ENCODE measurements at regions not wholly inside any gene's neighbourhood (a gene's known extent, or its start where the extent isn't known, plus 50 kb on each side); places are given as distances from the start of the nearest gene placed in this dataset.

DNA sequence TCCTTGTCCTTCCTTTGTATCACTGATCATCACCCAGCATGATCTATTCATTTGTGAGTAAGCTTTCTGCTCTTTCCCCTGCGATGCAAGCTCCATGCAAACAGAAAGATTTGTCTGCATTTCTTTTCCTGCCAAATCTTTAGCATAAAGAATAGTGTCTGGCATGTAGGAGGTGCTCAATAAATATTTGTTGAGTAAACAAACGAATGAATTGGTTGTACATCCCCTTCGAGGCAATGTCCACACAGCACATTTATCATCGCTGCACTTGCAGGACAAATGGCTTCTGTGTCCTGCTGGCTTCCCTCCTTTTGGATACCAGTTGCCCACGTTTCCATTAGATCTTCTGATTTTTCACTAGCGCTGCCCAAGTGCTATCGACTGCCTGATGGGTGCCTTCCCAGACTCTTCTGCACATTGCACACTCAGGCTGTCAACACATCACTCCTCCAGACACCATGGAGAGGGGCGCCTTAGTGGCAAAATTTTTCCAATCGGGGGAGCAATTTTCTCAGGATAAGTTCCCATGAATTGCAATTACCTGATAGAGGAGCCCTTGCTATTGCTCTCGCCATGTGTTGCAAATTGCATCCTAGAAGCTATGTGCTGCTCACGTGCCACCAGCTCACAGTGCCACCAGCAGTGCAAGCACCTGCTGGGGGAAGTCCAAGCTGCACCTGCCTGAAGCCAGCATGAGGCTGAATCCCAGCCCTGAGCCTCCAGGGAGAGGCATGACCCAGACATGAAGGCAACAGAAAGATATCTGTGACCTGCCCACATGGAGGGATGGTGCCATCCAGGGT, 206.6 kb downstream of the KIF26A start:
- peak; percentile 23 for DNase-seq

DNA sequence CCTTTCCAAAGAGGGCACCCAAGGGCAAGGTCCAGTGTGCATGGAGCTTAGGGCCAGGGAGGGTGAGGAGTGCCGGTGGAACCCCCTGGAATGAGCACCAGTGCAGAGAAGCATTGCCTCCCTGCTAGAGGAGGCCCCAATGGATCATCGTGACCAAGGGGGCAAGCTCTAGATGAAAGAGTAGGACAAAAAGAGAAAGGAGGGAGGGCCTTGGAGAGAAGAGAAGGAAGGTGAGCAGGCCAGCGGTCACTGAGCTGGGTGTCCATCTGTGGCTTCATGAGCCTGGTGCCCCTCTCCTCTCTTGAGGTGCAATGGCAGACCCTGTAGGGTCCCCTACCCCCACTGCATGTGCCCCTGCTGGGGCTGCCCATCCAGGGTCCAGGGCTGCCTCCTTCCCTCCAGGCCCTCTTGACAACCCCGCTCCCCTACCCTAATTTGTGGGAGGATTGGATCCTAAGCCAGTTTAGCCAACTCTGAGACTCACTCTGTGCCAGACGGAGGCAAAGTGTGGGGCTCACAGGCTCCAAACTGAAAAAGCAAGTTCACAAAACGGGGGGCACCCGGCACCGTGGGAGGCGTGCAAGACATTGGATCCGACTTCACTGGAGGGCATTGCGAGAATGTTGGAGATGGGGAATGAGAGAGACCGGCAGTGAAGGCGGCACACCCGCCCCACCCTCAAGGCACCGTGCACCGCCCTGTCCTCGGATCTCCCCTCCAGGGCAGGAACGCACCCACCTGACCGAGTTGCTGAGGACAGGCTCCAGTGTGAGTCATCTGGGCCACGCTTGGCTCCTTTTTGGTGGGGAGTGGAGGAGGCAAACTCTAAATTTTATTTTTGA, 207.5 kb downstream of the KIF26A start:
- DNase-seq = no peak

DNA sequence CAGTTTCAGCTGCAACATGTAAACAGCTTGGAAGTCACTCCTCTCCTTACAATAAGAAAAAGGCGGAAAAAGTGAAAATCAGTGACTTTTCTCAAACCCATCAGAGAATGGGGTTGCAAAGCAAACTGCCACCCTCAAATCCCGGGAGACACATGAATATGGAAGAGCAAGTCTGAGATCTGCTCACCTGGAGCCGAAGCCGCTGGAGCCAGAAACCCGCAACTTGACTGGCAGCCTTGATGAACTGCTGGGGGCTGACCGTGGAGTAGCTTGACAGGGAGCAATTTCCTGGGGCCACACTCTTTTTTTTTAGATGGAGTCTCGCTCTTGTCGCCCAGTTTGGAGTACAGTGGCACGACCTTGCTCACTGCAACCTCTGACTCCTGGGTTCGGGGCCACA, 208.2 kb downstream of the KIF26A start:
- no peak for DNase-seq

DNA sequence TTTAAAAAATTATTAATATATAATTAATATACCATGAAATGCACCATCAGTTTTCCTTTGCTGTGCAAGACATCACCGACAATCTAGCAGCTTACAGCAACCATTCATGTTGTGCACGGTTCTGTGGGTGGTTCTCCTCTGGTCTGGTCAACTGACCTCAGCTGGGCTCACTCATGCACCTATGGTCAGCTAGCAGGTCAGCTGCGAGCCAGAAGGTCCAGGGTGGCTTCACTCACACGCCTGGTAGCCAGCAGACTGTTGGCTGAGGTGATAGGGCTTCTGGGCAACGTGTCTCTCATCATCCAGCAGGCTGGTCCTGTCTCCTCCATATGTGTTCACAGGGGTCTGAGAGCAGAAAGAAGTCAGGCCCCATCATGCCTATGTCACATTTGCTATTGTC, 210.4 kb downstream of the KIF26A start:
- no peak for DNase-seq

DNA sequence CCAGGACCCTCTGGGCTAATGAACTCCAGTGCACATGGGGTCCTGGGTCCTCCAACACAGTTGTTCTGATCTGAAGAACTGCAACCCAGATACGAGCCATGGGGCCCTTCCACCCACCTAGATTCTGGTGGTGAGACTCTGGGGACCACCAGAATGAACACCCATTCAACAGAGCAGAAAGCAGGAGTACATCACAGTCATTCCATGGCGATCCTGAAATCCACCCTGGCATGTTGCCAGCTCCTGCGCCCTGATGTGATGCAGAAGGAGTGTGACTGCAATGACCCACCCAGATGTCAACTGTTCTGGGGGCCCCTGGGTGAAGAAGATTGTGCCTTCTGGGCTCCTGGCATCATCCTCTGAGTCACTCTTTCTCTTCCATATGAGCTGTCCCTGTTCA, 211.6 kb downstream of the KIF26A start:
- no peak for DNase-seq

DNA sequence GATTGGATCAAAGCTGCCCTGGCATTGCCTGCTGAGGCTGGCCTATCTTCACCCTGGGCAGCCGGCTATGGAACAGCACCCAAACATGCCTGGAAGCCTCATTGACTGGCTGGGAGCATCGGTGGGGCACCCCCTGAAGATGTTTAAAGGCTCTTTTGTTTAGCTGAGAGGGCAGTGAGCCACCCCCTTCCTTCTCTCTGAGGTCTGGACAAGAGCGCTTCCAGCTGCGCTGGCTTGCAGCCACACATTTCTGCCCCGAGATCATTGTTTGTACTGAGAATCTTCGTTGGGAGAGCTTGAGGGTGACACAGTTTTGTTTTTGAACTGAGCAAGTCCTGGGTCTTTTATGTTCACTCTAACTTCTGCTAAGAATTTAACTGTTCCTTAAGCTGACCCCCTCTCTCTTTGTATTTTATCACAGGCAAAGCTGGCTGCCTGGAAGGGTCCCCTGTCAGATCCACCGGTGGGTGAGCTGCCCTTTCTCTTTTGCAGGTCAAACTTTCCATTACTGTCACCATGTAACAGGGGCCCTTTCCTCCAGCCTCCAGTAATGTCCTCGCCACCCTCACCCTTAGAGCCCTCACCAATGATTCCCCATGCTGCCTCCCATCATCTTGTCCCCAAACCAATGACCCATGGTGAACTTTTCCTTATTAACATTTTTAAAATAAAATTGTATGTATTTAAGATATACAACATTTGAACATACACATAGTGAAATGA, 212.2 kb downstream of the KIF26A start:
- no peak for DNase-seq

DNA sequence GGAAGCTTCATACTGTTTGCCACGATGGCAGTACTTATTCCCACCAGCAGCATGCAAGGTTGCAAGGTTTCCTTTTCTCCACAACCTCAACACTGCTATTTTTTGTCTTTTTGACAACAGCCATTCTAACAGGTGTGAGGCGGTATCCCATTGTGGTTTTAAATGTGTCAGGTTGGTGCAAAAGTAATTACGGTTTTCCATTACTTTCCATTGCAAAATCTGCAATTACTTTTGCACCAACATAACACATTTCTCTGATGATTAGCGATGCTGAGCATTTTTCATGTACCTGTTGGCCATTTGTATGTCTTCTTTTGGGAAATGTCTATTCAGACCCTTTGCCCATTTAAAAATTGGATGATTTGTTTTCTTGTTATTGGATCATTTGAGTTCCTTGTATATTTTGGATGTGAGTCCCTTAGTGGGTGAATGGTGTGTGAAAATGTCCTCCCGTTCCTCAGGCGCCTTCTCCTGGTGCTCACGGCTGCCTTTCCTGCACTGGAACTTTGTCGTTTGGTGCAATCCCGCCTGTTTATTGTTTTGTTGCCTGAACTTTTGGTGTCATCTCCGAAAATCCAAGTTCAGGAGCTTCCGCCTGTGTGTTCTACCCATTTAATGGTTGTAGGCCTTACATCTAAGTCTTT, 213.6 kb downstream of the KIF26A start:
- DNase-seq = no peak

DNA sequence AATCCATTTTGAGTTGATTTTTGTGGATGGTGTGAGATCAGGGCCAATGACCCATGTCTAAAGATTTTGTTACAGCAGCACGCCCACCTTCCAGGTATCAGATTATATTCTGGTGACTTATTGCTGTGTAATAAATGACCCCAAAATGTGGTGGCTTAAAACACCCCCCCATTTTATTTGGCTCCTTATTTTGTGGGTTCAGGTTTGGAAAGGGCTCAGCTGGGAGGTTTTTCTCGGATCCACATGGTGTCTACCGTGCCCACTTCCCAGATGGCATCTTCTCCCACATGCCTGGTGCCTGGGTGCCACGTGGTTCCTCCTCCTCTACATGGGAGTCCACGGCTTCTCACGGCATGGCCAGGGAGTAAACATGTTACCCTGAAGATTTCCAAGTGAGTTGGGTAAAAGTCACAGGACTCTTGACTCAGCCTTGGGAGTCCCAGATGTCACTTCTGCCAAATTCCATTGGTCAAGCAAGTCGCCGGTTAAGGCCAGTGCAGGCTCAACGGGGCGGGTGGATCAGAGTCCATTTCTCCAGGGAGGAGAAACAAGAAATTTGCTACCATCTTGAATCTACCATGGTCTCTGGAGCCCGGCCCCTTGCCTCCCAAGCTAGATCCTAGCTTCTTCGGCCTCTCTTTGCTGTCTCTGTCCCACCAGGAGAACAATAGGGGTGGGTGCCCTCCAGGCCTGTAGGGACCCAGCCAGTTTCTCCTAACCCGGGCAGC, 214.3 kb downstream of the KIF26A start:
- DNase-seq = no peak

DNA sequence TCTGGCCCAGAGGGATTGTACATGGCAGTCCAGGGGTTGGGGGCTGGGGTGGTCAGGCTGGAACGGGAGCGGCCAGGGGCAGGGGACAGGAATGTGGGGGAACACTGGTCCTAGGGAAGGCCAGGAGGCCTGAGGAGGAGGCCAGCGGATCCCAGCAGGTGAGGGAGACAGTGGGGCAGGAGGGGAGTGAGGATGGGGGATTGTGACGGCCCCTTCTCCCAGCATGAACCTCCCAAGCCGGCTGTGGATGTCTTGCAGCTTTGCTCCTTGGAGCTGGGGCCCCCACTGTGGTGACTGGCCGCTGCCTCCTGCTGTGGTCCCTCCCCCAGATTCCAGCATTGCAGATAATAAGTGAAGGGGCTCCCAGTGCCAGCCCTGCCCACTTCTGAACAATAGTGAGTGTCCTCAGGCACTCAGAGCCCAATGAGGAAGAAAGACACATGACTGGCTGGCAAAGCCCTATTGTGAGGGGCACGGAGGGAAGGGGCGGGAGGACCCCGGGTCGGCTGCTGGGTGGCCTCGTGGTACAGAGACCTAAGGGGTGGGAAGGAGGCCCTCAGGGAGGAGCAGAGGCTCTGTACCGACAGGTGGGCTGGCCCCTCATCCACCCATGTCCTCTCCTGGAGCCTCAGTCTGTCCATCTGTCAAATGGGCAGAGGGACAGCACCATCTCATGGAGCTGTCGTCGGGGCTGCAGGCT, 215.0 kb downstream of the KIF26A start:
- DNase-seq = no peak

DNA sequence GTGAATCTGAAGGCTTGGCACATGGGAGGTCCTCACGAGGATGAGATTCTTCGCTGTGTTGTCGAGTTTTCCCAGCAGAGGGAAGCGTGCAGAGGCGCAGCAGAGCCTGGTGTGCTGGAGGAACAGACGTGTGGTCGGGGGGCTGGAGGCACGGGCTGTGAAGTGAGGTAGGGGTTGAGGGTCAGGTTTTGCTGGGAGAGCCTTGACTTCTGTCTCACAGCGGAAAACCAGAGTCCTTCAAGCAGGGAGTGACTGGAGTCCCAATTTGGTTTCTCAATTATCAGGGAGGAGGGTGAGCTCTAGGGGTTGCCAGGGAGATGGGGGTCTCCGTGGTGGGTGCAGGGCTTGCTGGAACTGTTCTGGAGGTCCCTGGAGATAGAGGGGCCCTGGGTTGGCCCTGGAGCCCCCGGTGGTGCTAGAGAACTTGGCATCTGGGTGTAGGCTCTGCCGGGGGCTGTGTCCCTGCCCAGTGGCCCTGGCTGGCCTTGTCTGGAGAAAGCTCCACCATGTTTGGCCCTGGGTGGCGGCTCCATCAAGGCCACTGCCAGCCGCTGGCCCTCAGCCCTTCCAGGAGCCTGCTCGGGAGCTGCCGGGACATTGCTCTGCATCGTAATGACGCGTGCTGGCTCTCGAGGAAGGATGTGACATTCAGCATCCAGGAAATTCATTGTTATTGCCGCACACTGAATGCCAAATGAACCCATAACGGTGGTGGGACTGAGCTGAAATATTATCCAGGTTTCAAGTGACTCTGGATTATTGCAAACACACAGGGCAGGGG, 215.7 kb downstream of the KIF26A start:
- DNase-seq = no peak

DNA sequence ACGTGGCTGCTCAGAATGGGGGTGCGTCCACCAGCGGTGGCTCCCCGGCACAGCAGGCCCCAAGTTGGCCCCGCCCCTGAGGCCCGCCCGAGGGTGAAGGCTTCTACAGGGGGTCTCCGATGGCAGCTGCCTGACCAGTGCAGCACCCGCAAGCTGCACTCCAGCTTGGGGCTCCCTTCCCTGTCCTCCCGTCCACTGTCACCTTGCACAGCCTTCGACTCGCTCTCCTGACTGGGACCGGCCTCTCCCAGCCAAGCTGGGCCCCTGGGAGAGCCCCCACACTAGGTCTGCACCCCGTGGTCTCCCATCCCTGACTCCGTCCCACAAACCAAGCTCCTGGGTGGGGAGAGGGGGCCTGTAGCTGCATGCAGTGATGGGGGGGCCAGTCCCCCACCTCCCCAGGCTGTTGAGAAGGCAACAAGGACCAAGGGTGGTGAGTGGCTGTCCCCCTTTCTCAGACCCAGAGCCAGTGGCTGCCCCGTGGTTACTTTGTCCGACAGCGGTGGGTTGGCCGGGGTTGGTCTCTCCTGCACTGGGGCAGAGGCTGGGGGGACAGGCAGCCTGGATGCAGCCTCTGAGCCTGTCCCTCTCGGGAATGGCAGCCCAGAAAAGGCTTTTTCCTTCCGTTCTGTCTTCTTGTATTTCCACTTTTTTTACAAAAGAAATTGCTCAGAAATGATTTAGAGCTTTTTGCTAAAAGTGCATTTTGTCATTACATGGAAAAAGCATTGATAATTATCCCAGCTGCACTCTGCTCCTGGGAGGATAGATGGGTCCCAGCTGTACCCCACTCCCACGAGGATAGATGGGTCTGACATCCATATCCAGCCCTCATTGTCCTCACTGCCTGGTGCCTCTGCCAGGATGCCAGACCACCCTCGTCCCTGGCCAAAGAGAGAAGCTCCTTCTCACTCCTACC, 217.0 kb downstream of the KIF26A start:
- no peak for DNase-seq

DNA sequence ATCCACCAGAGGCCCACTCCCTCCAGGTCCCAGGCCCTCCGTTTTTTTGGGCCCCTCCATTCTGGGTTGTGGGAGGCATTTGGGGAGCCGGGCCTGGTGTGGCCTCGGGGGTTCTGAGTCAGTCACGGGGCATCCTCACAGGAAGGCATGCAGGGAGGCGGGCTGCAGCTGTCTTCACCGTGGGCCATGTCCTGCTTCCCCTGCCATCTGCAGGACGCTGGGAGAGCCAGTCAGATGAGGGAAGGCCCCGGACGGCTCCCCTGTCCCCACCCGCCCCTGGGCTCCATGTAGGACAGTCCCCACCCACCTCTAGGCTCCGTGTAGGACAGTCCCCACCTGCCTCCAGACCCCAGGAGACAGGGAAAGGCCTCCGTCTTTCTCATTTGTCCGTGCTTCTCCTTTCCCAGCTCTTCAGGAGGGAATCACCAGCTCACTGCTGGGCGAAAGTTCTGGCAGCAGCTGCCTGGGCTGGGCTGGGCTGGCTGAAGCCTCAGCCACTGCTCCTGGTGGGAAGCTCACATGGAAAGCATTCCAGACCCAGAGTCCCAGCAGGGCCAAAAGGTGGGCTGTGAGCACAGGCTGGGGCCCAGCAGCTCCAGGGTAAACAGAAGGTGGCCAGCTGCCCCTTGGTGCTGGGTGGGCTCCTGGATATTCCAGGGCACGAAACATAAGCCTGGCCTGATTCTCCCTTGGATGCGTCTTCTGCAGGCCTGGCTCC, 217.8 kb downstream of the KIF26A start:
- DNase-seq = no peak

DNA sequence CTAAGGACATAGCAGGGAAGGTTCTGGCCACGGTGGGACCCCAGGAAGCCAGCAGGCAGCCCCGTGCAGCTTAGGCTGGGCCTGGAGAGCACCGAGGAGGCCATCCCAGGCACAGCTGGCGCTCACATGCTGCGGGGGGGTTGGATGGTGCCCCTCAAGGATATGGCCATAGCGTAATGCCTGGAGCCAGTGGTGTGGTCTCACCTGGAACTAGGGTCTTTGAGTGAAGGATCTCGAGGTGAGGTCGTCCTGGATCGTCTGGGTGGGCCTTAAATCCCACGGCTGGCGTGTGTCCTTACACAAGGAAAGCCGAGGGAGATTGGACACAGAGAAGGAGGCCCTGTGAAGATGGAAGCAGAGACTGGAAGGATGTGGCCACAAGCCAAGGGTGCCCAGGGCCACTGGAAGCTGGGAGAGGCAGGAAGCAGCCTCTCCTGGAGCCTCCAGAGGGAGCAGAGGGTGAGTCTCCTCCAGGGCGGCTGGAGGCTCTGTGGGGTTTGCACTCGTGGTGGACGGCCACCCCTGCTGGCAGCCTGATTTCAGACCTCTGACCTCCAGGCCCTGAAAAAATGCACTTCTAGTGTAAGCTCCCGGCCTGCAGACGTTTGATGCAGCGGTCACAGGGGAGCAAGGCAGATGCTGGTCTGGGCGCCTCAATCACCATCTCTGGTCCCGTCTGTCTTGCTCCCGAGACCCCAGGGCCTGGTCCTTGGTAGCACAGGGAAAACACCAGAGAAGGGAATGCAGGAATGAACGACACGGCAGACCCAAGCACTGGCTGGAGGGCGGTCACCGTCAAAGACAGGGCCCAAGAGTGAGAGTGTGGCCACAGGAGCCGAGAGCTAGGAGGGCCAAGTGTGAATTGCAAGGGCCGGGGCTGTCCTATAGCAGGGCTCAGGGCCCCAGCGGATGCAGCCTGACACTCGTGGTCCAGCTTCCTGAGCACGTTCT, 218.6 kb downstream of the KIF26A start:
- DNase-seq = no peak

DNA sequence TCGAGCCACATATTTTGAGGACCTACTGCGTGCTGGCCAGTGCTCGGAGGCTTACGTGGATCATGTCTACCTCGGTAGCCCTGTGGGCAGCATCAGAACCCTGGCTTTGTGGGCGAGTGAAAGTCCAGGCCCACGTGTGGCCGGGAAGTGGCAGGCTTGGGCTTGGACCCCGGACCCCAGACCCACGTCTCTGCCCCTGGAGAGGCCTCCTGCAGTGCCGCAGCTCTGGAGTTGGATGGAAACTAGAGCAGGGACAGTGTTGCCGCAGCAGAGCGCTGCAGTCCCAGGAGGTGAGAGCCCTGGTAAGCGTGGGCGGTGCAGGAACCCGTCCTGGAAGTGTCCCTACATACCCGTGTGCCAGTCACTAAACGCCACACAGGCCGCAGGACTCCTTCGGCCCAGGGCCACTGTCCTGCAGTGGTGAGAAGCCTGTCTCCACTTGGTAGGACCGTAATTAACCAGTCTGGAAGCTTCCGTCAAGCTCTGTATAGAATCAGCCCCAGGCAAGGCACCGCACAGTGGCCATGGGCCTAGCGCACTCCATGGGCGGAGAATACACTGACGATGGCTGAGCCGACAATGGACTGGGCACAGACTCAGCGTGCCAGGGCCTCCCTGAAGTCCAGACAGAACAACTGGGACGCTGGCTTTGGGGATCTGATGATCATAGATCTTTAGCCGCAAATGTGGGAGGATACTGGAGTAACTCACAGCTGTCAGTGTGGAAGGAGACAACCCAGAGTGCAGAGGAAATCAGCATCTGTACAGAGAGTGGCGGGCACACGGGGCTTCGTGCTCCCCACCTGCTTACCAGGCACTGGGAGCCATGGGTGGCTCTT, 219.5 kb downstream of the KIF26A start:
- no peak for DNase-seq

DNA sequence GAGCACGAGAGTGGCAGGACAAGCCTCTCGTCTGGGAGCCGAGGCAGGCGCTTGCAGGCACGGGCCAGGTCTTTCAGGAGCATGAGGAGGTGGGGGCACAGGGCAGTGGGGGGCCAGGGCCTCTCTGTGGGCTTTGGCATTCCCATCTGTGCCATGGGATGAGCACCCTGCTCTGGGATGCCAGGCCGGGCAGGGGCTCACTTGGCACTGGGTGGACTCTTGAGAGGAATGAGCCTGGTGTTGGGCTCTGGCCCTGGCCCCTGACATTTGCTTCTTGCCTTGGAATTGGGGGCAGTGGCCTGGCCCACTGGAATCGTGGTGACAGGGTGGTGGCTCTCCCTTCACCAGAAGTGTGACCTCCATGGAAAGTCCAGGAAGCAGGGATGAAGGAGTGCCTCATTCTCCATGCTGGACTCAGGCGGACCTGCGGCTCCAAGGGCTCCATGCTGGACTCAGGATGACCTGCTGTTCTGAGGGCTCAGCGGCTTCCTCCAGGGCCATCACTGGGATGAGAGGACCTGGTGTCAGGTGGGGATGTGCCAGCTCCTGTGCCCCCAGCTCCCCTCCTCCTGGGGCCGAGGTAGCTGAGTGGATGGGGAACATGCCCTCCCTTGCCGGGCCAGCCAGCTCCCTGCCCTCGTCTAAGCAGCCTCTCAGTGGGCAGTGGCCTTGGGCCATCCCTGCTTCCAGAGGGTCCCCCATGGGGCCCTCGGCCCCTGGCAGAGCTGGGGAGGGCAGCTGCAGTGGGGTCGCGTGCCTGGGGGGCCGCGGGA, 220.3 kb downstream of the KIF26A start:
- DNase-seq = no peak
